Inflammatory macrophage treated with lipopolysaccharide for 4 hours (primary cell): ENCODE measurements at regions not wholly inside any gene's neighbourhood (a gene's known extent, or its start where the extent isn't known, plus 50 kb on each side); places are given as distances from the start of the nearest gene placed in this dataset.
"Not testable (repeated sequence)": the region's sequence is repeated elsewhere in the genome, so short reads cannot be mapped to it uniquely, and the experiment has no call there.

Experiments used
- DNase-seq: peaks from one replicate; pipeline ENCODE4 v3.0.0-alpha.2; 2020

GRCh38 chr22:34763496-34763895, 302.5 kb upstream of the ISX start:
- DNase-seq = no peak

- no peak for DNase-seq
Observed at GRCh38 chr22:34765115-34765514, 300.8 kb upstream of the ISX start.

GRCh38 chr22:34769361-34769760, 296.6 kb upstream of the ISX start:
- DNase-seq = no peak

- DNase-seq = no peak
Observed at GRCh38 chr22:34776817-34777216, 289.1 kb upstream of the ISX start.

- no peak for DNase-seq
Observed at GRCh38 chr22:34781681-34782080, 284.3 kb upstream of the ISX start.

GRCh38 chr22:34783436-34783835, 282.5 kb upstream of the ISX start:
- DNase-seq = no peak

GRCh38 chr22:34784056-34784455, 281.9 kb upstream of the ISX start:
- no peak for DNase-seq

GRCh38 chr22:34797826-34798225, 268.1 kb upstream of the ISX start:
- DNase-seq = no peak

- DNase-seq = no peak
Observed at GRCh38 chr22:34798605-34799004, 267.4 kb upstream of the ISX start.

GRCh38 chr22:34800260-34800980, 265.5 kb upstream of the ISX start:
- no peak for DNase-seq

- DNase-seq = no peak
Observed at GRCh38 chr22:34801221-34801620, 264.7 kb upstream of the ISX start.

GRCh38 chr22:34804091-34804490, 261.9 kb upstream of the ISX start:
- no peak for DNase-seq

GRCh38 chr22:34804604-34805003, 261.4 kb upstream of the ISX start:
- no peak for DNase-seq

GRCh38 chr22:34805771-34806170, 260.2 kb upstream of the ISX start:
- no peak for DNase-seq

- DNase-seq = no peak
Observed at GRCh38 chr22:34808618-34809017, 257.3 kb upstream of the ISX start.

GRCh38 chr22:34812631-34813030, 253.3 kb upstream of the ISX start:
- DNase-seq = no peak

GRCh38 chr22:34814260-34815025, 251.5 kb upstream of the ISX start:
- DNase-seq = peak; percentile 18

GRCh38 chr22:34829485-34829884, 236.5 kb upstream of the ISX start:
- DNase-seq = no peak

GRCh38 chr22:34834059-34834458, 231.9 kb upstream of the ISX start:
- DNase-seq = no peak

GRCh38 chr22:34834541-34834940, 231.4 kb upstream of the ISX start:
- not testable (repeated sequence) for DNase-seq

GRCh38 chr22:34841331-34841771, 224.6 kb upstream of the ISX start:
- no peak for DNase-seq

GRCh38 chr22:34841911-34842310, 224.0 kb upstream of the ISX start:
- no peak for DNase-seq

- DNase-seq = no peak
Observed at GRCh38 chr22:34842630-34843029, 223.3 kb upstream of the ISX start.

GRCh38 chr22:34843743-34844142, 222.2 kb upstream of the ISX start:
- not testable (repeated sequence) for DNase-seq

- DNase-seq = no peak
Observed at GRCh38 chr22:34845391-34845790, 220.6 kb upstream of the ISX start.
